ENCODE measurements at regions not wholly inside any gene's neighbourhood (a gene's known extent, or its start where the extent isn't known, plus 50 kb on each side); places are given as distances from the start of the nearest gene placed in this dataset.

DNA sequence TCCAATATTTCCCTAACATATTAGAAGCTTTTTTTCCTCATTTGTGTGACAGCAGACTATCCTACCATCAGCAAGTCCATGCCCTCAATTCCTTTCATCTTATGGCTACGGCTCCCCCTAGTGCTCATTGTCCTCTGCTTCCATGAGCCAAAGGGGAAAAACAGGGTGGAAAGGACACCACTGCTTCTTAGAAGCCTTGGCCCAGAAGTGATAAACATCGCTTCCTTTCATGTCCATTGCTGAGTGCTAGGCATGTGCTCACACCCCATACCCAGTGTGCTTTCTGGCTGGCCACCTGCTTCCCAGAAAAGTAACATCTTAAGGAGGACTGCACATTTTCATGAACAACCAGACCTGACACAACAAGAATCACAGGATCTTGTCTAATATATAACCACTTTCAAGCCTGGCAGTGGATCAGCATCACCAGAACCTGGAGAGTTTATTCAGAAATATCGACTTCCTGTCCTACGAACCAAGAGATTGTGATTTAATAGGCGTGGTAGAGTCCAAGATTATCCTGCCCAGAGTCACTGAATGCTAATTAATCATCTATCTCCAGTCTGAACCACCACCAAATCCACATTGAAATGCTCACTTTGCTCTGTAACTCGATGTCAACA lies 650.5 kb upstream of the SORCS1 start:
- peak; percentile 1 for DNase-seq (ENCODE audit: low read depth)

DNA sequence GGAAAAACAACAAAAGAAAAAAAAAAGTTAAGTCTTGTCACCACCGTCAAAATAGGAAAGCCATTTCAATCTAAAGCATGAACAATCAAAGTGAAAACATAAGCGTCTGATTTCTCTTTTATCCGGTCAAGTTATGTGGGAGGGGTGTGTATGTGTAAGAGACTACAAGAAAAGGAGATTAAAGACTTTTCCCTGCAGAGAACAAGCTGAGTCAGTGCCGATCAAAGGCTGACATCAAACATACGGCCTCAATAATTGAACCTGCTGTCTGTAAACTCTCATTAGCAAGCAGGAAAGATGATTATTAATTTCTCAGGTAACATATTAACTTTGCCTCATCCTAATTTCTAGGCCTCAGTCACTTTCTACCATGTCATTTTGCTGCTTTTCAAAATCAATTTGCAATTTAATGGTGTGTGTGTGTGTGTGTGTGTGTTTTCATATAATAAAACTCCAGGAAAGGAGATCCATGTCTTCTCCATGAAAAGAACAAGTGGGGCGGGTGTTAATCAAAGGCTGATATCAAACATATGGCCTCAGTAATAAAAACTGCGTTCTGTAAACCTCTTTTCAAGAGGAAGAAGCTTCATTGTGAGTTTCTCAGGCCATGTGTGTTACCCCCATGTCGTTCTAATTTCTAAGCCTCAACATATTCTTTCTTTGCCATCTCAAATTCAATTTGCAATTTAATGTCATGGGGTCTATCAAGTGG lies 649.1 kb upstream of the SORCS1 start:
- no peak for DNase-seq (ENCODE audit: low read depth)

DNA sequence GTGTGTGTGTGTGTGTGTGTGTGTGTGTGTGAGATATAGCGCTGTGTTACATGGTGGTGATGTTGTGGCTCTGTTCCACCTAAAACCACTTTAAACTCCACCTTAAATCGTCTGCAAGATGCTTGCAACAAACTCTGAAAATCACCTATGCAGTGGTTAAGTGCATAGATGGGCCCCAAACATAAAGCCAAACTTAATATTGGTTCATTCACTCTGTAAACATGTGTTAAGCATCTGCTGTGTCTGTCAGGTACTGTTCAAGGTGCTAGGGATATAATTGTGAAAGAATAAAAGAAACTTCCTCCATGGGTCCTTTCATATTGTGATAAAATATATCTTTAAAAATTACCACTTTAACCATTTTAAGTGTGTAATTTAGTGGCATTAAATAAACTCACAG lies 645.4 kb upstream of the SORCS1 start:
- DNase-seq (ENCODE audit: low read depth) = no peak

DNA sequence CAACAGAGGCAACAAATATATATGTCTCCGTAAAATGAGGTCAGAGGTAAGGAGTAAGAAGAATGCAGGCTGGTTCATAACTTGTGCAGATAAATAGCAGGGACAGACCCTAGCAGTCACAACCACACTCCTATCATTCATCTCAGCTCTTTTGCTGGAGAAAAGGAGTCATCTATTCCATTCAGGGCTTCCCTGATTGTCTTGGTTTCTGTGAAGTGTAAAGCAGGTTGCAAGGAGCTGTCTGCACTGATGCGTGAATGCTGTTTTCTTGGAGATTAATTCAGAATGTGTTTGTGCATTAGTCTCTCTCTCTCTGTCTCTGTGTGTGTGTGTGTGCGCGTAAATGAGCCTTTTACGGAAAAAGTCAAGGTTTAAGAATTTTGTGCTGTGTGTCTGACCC lies 643.3 kb upstream of the SORCS1 start:
- no peak for DNase-seq (ENCODE audit: low read depth)

DNA sequence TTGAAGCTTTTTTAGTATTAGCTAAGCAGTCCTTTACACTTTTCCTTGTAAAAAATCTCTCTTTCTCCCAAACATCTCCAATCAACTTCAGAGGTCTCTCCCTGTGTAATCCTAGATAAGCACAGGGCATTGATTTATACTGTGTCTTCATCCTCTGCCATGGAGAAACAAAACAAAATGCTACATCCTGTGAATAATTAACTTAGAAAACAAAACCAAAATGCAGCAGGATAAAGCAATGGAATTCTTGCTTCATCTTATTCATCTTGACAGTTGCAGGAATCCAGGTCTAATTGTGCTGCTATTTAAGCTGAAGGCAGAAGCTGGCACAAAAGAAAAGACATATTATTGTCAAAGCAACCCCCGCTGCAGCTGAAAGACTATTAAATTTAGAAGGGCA lies 641.5 kb upstream of the SORCS1 start:
- no peak for DNase-seq (ENCODE audit: low read depth)

DNA sequence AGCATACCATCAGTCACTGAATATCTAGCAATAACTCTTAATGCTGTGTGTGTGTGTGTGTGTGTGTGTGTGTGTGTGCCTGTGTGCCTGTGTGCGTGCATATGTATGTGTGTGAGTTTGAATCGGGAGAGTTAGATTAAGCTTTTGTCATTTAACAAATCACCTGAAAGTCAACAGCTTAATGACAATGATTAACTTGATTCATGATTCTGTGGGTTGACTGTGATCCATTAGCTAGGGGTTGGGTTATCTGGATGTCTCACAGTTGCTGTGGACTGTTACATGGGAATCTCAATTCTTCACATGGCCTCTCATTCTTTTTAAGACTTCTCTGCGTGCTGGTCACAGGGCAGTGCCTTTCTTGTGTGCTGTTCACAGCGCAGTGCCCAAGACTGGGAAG lies 639.0 kb upstream of the SORCS1 start:
- no peak for DNase-seq (ENCODE audit: low read depth)

DNA sequence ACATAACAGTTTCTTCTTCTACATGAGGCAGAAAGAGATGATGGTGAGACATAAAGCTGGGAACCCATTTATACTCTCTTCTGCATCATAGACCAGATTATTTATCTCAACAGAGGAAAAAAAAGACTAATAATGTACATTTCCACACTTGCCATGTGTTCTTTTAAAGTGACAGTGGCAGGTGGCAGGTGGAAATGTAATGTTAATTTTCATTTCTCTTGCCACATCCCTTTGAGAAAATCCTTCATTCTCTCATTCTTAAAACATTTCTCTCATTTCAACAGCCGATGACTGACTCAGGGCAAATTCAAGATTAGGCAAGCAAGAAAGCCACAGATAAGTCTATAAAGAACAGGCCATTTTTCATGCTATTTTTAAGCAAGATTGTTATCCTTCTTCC lies 635.6 kb upstream of the SORCS1 start:
- no peak for DNase-seq (ENCODE audit: low read depth)

DNA sequence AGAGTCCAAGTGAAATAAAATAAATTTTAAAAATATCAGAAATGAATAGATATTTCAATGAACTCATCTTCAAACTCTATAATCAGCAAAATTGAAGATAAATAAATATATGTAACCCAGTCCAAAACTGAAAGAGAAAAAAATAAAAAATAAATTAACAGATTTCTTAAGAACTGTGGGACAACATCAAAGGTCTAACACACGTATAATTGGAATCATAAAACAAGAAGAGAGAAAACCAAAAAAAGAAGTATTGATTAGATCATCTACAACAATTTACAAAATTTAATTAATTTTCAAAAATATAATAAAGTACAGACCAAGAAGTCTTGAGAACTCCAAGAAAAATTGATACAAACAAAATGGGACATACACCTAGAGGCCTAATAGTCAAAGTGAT lies 625.8 kb upstream of the SORCS1 start:
- no peak for DNase-seq (ENCODE audit: low read depth)

DNA sequence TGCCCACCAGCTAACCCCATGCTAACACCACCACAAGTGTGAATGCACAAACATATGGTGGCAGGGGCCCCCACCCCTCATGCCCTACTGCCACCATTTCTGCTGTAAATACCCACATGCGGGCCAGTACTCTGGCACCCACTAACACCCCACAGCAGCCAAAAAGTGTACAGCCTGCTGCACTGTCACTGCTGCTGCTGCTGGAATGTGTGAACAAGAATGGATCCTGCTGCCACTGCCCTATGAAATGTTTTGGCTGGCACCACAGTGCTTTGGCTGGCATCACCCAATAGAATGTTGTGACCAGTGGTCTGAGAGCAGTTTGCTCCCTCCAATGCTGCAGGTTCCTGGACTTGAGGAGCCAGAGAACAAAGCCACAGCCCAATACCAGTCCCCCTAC lies 606.6 kb upstream of the SORCS1 start:
- DNase-seq (ENCODE audit: low read depth) = no peak

DNA sequence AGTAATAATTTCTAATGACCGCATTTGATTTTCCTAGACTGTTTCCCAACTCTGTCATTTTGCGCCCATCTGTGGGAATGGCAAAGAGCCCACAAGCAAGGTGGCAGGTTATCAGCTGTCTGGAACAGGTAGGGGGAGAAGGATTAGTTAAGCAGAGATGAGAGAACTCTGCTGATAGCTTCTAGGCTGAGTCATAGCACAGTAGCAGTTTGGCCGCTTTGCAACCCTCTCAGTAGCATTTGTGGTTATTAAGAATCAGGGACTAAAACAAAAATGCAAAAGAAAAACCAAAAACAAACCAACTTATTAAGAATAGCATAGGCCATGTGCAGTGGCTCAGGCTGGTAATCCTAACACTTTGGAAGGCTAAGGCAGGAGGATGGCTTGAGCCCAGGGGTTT lies 602.7 kb upstream of the SORCS1 start:
- no peak for DNase-seq (ENCODE audit: low read depth)

DNA sequence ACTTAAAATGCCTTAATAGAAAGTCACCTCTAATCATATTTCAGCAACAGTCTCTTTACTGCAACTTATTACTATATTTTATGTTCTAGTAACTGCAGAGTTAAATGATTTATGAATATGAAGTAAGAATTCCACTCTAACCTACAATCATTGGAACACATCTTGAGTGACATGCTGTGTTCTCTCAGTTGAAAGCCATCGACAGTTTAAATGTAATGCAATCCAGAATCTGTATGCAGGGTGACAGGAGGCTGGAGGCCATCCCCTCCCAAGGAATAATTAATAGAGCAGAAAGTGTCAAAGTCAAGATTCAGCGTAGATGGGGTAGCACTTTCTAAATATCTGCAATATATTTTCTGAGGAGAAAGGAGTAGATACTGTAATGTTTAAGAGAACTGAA lies 590.3 kb upstream of the SORCS1 start:
- no peak for DNase-seq (ENCODE audit: low read depth)

DNA sequence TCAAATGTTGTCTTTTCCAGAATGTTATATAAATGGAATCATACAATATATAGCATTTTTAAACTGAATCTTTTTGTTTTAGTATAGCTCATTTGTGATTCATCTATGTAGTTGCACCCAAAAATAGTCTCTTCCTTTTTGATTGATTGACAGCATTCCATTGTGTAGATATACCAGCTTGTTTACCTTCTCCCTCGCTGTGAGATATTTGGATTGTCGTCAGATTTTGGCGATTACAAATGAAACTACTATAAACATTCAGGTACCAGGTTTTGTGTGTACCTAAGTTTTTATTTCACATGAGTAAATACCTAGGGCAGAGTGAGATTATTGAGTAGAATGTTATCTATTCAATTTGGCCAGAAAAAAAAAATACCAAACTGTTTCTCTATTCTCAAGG lies 584.7 kb upstream of the SORCS1 start:
- no peak for DNase-seq (ENCODE audit: low read depth)

DNA sequence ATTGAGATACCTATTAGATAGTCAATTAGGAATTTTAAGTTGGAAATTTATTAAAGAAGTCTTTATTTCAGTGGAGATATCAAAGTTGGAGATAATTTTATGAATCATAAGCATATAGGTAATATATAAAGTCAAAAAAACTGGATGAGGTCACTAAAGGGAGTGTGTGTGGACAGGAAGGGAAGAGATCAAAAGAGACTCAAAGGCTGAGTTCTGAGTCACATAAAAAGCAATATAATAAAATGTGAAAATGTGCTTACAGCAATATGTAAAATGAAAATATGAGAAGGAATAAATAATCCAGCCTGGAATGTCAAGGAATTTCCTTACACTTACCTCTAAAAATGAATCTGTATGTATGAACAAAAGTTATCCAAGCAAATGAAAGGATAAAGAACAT lies 583.3 kb upstream of the SORCS1 start:
- DNase-seq (ENCODE audit: low read depth) = no peak

DNA sequence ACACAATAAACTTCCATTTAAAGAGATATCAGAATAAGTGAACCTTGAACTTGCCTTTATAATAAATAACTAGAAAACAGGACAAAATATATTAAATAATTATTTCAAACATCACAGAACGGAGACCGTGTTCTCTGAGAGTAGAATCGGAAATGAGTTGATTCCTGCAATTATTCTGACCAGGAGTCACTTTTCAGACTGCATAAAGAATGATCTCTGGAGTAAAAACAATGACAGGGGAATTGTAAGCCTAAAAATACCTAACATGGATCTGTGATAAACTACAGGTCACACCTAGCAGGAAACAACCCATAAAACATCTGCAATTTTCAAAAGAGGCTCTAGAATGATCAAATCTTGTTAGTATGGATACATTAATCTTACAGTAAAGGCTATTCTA lies 577.5 kb upstream of the SORCS1 start:
- no peak for DNase-seq (ENCODE audit: low read depth)

DNA sequence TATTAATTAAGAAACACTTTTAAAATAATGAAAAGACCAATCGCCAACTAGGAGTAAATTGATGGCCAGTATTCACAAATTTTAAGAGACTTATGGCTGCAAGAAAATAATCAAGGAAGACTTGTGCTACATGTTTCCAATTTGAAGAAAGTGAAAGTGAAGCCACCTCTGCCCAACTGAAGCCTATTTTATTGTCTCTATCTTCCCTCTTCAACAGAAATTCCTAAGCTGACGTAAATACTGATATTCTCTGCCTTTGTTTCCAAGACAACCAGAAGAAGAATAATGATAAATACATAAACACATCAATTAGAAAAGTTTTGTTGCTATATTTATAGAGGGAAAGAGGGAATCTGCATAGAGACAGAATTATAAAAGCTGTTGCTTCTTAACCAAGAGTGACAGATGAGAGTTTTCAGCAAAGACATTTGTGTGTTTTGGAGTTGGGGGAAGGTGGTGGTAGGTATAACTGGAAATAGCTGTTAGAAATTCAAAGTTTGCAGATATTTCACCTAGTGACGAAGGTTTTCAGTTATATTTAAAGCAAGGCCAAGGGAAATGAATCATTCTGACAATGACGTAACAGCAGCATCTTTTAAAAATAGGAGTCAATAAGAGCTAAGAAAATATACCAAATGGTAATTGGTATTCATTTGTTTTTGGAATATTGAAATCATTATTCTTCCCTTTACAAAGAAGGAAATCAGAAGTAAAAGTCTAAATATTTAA lies 576.6 kb upstream of the SORCS1 start:
- no peak for DNase-seq (ENCODE audit: low read depth)

DNA sequence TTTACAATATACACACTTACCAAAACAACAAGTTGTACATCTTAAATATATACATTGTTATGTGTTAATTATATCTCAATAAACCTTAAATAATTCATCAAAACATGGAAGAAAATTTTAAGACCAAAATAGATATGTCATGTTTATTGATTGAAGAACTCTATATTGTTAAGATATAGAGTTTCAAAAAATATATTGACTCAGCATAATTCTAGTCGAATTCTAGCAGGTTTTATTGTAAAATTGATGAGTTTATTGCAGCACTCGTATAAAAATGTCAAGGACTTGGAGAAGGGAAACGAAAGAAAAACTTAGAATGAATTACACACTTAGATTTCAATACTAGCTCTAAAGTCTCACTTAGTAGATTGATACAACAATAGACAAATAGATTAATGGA lies 575.4 kb upstream of the SORCS1 start:
- DNase-seq (ENCODE audit: low read depth) = no peak

DNA sequence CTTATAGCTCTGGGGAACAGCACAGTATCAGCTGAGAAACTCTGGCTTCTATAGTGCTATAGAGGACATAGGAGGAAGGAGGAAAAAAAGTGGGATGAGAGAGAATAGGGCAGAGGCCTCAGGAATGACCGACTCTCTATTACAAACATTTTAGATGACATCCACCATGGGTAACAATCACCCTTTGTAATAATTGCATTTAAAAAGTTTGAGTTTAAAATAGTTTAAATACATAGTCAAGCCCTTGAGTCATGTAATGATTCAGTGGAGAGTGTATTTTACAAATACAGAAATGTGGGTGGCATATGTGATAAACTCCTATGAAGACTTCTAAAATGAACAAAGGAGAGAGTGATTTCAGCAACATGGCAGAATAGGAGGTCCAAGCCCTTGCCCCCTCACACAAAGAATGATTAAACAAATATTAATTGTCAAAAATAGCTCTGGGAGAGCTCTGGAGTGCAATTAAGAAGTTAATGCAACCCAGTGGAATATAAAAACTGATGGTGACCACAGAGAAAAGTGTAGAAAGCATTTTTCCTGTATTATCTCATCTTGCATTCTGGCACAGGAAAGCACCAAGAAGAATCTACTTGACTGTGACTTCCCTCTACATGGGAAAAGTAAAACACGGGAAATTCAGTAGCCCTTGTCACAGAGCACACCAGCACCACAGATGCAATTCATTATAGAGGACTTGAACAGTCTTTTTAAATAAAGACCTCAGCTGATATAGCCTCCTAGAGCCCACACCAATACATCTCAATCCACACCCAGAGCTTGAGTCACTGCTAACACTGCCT lies 569.0 kb upstream of the SORCS1 start:
- DNase-seq (ENCODE audit: low read depth) = peak; percentile 21

DNA sequence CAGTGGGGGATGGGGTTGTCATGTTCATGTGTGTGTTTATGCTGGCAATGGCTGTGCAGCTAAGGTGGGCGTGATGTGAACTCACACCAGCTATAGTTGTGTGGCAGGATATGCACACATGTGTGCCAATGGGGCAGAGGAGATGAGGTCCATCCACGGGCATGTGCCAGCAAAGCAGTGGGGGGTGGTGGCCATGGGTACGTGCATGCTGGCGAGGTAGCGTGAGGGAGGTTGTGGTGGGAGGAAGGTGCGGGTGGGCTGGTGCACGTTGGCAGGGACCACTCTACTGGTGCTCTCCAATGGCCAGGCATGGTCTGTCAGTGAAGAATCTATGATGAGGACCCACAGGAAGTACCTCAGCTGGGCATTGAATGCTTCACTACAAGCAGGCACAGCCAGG lies 567.5 kb upstream of the SORCS1 start:
- no peak for DNase-seq (ENCODE audit: low read depth)

DNA sequence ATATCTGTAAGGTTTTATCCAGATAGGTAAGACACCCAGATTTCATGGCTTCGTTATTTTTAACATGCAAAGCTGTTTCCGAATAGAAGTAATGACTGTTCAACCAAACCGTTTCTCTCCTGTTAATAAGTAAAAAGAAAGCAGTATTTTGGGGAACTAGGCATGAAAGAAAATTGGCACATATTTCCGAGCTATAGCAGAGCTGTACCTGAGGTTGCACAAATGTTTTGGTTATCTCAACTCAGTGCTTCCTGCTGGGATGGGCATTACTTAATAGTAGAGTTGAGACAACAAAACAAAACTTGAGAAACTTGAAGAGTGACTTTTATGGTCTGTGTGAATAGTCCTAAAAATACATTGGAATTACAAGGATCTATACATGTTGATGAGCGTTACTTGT lies 564.3 kb upstream of the SORCS1 start:
- DNase-seq (ENCODE audit: low read depth) = no peak

DNA sequence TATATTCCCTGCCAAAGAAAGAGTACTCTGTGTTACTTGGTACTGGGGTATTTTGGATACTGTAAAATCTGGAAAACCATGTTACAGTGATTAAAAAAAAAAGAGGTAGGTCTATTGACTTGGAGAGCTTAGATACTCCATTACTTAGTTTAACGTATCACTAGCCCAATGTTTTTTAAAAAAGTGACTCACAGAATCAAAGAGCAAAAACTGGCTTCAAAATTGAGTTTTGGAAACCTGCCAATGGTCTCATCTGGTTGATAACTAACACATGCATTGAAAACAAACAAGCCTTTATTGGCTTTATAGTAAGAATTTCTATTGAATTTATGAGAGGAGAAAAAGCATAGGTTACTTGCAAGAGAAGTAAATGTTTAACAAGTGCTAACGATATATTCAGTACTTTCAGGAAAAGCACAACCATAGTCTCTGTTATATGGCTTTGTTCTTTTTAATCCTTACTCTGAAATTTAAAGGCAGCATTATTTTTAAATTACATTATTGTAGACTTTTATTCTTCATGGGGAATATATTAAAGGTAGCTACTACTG lies 563.3 kb upstream of the SORCS1 start:
- DNase-seq (ENCODE audit: low read depth) = no peak

DNA sequence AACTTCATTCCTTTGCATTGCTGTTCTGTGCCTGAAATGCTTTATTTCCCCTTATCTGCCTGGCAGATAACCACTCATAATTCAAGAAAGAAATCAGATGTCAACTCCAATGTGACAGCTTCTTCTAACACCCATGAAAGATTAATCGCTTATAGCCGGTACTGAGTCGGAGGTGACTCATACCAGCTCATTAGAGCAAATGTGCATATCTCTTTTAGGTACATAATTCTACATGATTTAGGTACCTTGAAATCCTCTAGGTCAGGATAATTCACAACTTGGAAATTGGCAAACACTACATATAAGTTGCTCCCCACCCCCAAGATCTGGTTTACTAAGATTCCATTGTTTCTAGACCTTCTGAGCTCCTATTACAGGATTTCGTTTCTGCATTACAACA lies 554.4 kb upstream of the SORCS1 start:
- no peak for DNase-seq (ENCODE audit: low read depth)

DNA sequence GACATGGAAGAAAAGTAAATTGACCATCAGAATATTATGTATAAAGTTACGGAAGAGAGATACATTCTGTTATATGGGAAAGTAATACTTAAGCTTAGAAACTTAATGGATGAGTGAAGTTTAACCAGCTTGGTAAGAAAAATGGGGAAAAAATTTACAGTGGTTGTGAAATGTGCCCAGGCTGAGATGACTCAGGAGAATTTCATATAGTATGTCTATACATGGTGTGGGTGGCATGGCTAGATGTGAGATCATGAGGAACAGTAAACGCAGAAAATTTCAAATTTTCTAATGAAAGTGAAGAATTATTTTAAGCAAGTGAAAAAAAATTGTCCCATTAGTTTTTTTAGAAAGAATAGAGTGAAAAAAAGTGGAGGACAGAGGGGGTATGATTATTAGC lies 552.5 kb upstream of the SORCS1 start:
- no peak for DNase-seq (ENCODE audit: low read depth)

Data from GM04503 (cell line).